ENCODE measurements at regions not wholly inside any gene's neighbourhood (a gene's known extent, or its start where the extent isn't known, plus 50 kb on each side); places are given as distances from the start of the nearest gene placed in this dataset.
A peak's percentile ranks its signal among the peaks of the same experiment; 100 is the strongest.

DNA sequence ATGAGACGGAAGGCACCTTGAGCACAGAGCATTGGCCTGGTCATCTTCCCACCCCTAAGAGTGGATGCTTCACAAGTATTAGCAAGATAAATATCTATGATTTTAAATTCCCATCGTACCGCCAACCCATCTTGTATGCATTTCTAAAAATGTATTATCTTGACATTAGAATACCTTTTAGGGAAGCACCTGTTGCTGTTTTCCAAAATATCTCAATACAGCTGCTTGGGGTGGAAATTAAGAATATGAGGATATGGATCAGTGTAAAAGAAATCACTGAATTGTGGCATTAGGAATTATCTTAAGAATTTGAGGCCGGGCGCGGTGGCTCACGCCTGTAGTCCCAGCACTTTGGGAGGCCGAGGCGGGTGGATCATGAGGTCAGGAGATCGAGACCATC, 166.3 kb downstream of the ETS2 start:
- Histone ChIP-seq H3K4me1 (no peaks in the 10 kb centered on the region), H3K9me3 (no peaks in the 10 kb centered on the region), H3K4me3 (no peak overlapping the region), H3K27ac (no peak overlapping the region), H3K36me3 (no peaks in the 10 kb centered on the region), H3K27me3 (no peaks in the 10 kb centered on the region)
- DNase-seq = no peak
- TF ChIP-seq, protein P1, sequence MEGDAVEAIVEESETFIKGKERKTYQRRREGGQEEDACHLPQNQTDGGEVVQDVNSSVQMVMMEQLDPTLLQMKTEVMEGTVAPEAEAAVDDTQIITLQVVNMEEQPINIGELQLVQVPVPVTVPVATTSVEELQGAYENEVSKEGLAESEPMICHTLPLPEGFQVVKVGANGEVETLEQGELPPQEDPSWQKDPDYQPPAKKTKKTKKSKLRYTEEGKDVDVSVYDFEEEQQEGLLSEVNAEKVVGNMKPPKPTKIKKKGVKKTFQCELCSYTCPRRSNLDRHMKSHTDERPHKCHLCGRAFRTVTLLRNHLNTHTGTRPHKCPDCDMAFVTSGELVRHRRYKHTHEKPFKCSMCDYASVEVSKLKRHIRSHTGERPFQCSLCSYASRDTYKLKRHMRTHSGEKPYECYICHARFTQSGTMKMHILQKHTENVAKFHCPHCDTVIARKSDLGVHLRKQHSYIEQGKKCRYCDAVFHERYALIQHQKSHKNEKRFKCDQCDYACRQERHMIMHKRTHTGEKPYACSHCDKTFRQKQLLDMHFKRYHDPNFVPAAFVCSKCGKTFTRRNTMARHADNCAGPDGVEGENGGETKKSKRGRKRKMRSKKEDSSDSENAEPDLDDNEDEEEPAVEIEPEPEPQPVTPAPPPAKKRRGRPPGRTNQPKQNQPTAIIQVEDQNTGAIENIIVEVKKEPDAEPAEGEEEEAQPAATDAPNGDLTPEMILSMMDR (IDR thresholded peaks at IDR 0.05) = no peak
- intact Hi-C loops (cut with DNase I; ENCODE audit: low total_unique reads) = no loop called here

DNA sequence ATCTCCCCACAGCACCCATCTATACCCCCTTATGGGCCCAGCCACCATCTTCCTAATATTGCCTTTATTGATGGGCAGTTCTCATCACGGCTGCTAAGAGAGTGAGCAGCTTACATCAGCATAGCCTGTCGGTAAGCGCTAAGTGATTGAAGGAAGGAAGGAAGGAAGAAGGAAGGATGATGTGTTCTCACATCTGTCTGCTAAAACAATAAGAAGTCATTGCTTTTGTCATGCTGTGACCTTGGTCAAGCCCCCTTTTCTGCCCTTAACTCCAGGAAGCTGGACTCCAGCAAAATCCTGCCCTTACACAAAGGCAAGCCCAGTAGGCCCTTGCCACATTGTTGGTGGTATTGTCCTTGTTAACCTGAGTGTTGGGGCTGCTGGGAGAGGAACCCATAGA, 165.0 kb downstream of the ETS2 start:
- Histone ChIP-seq H3K36me3 (no peaks in the 10 kb centered on the region), H3K9me3 (no peaks in the 10 kb centered on the region), H3K27ac (no peak overlapping the region), H3K4me3 (no peak overlapping the region), H3K27me3 (no peaks in the 10 kb centered on the region), H3K4me1 (peaks cover 0 to 2% (median 0%) of the 10 kb centered on the region in 4 donors)
- DNase-seq = no peak
- intact Hi-C loops (cut with DNase I; ENCODE audit: low total_unique reads) = no loop called here
- TF ChIP-seq, protein P1 (IDR thresholded peaks at IDR 0.05) = no peak

DNA sequence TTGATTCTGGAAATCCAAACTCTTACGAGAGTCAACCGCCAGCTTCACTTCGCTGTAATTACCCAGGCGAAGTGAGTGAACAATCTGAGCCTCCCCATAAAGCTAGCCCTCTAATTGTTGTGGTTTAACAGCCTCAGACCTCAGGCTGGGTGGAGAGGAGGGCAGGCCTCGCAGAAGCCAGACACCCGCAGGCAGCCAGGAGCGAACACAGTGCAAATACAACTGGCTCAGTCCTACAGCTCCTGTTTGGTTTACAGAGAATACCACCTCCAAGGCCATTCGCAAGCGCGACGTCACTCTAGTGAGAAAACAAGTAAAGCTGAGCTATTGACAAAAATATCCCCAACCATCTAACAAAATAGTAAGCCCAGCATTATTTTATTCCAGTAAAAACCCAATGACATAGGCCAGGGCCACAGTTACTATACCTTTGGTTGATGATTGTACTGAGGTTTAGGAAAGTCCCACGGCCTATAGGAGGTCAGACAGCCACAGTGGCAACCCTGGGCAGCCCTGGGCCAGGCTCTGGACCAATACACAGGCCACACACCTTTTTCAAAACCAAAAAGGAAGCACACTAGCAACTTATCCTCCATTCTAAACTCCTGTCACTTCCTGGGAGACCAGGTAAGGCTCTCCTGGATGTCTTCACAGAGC, 163.3 kb downstream of the ETS2 start:
- Histone ChIP-seq H3K4me3 (no peak overlapping the region), H3K27me3 (no peaks in the 10 kb centered on the region), H3K9me3 (no peaks in the 10 kb centered on the region), H3K27ac (no peak overlapping the region), H3K4me1 (peaks cover 0 to 19% (median 8%) of the 10 kb centered on the region in 4 donors), H3K36me3 (no peaks in the 10 kb centered on the region)
- TF ChIP-seq, protein P1 (IDR thresholded peaks at IDR 0.05) = no peak
- DNase-seq = no peak
- intact Hi-C loops (cut with DNase I; ENCODE audit: low total_unique reads) = no loop called here

DNA sequence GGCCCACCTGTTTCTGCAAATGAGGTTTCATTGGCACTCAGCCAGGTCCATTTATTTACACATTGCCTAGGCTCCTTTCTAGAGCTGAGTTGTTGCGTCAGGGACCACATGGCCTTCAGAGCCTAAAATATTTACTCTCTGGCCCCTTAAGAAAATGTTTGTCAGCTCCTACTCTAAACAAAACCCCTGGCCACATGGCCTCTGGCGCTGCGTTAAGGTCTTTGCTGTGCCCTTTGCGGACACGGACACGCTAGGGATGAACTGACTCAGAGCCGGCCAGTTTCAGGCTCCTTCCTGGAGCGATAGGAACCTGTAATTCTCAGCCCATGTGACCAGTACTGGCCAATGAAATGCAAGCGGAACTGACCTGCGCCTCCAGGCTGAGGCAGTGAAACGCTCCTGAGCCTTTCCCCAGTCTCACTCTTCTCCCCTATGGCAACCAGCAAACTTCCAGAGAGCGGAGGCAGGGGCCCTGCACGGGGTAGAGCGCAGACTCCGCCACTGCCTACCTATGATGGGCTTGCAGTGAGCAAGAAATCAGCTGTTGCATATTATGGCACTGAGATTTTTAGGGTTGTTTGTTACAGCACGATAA, 160.3 kb downstream of the ETS2 start:
- DNase-seq = no peak
- Histone ChIP-seq H3K4me1 (peaks cover 0 to 19% (median 8%) of the 10 kb centered on the region in 4 donors), H3K27ac (no peak overlapping the region)

DNA sequence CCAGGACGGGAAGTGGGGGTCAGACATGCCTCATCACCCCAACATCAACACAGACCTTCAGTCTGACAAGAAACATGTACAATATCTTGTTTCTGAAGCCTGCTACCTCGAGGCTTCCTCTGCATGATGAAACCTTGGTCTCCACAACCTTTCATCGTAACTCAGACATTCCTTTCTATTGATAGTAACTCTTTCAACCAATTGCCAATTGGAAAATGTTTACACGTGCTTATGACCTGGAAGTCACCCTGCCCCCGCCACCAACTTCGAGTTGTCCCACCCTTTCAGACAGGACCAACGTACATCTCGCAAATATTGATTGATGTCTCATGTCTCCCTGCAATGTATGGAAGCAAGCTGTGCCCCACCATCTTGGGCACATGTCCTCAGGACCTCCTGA, 159.5 kb downstream of the ETS2 start:
- Histone ChIP-seq H3K27me3 (no peaks in the 10 kb centered on the region), H3K36me3 (no peaks in the 10 kb centered on the region), H3K4me3 (no peak overlapping the region), H3K27ac (peak overlapping the region in 1 of 2 donors; percentile 57), H3K4me1 (peaks cover 0 to 19% (median 8%) of the 10 kb centered on the region in 4 donors), H3K9me3 (no peaks in the 10 kb centered on the region)
- TF ChIP-seq, protein P1 (IDR thresholded peaks at IDR 0.05) = no peak
- intact Hi-C loops (cut with DNase I; ENCODE audit: low total_unique reads) = no loop called here
- DNase-seq = no peak

More for the DNA sequence above, 160.3 kb downstream of the ETS2 start:
- Histone ChIP-seq H3K36me3 (no peaks in the 10 kb centered on the region), H3K4me3 (no peak overlapping the region), H3K9me3 (no peaks in the 10 kb centered on the region), H3K27me3 (no peaks in the 10 kb centered on the region)
- TF ChIP-seq, protein P1 (IDR thresholded peaks at IDR 0.05) = no peak
- intact Hi-C loops (cut with DNase I; ENCODE audit: low total_unique reads) = no loop called here
